RPMI8226 (cell line): ENCODE measurements at regions not wholly inside any gene's neighbourhood (a gene's known extent, or its start where the extent isn't known, plus 50 kb on each side); places are given as distances from the start of the nearest gene placed in this dataset.

Experiments
- DNase-seq: peaks from one replicate; pipeline ENCODE4 v3.0.0-alpha.2; 2015

- peak; percentile 67 for DNase-seq
Observed at GRCh38 chr12:34292736-34293625, 270.7 kb downstream of the ALG10 start.

DNA sequence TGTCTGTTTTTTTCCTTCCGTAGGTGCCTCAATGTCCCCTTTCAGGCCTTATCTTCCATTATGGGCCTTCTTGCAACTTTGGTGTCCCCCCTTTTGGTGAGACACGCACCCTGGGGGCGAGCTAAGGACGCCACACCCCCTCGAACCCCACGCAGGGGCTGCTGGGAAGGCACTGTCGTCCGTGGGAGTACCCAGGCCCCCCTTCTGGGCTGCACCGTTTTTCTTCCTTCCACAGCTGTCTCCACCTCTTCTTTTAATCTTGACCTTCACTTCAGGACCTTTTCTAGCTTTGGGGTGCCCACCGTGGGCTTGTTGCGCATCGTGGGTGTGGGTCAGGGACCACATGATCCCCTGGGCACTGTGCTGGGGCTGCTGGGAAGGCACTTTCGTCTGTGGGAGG lies 271.8 kb downstream of the ALG10 start:
- DNase-seq = no peak

GRCh38 chr12:34294671-34295365 lies 272.5 kb downstream of the ALG10 start:
- no peak for DNase-seq

DNA sequence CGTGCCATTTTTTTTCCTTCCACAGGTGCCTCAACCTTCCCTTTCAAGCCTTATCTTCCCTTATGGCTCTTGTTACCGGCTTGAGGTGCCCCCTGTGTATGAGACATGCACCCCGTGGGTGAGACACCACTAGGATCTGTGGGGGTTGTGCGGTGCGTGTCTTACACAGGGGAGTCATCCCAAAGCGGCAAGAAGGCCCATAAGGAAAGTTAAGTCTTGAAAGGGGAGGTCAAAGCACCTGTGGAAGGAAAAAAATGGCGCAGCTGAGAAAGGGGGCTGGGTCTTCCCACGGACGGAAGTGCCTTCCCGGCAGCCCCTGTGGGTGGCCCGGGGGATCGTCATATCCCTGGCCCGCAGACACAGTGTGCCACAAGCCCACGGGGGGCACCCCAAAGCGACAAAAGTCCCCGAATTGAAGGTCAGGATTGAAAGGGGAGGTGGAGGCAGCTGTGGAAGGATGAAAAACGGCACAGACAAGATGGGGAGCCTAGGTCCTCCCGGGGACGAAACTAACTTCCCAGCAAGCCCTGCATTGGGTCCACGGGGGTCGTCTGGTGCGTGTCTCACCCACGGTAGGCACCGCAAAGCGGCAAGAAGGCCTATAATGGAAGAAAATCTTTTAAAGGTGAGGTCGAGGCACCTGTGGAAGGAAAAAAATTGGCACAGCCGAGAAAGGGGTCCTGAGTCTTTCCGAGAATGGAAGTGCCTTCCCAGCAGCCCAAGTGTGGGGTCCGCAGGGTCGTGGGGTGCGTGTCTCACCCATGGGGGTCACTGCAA lies 273.3 kb downstream of the ALG10 start:
- no peak for DNase-seq

GRCh38 chr12:34296143-34297041 lies 274.1 kb downstream of the ALG10 start:
- no peak for DNase-seq

DNA sequence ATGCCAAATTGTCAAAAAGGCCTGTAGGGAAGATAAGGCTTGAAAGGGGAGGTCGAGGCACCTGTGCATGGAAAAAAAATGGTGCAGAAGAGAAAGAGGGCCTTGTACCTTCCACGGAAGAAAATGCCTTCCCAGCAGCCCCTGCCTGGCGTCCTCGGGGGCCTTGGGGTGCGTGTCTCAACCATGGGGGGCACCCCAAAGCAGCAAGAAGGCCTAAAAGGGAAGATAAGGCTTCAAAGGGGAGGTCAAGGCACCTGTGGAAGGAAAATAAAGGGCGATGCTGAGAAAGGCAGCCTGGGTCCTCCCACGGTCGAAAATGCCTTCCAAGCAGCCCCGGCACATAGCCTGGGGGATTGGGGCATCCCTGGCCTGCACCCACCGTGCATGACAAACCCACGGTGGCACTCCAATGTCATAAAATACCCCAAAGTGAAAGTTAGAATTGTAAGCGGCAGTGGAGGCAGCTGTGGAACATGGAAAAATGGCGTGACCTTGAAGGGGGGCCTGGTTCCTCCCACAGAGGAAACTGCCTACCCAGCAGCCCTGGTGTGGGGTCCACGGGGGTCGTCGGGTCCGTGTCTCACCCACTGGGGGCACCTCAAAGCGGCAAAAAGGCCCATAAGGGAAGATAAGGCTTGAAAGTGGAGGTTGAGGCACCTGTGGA lies 275.0 kb downstream of the ALG10 start:
- DNase-seq = no peak

DNA sequence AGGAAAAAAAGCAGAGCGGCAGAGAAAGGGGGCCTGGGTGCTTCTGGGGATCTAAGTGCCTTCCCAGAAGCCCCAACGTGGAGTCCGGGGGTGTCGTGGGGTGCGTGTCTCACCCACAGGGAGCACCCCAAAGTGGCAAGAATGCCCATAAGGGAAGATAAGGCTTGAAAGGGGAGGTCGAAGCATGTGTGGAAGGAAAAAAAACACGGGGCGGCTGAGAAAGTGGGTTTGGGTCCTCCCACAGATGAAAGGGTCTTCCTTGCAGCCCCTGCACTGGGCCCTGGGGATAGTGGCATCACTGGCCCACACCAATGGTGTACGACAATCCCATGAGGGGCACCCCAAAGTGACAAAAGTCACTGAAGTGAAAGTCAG lies 275.5 kb downstream of the ALG10 start:
- DNase-seq = no peak

GRCh38 chr12:34298176-34298970 lies 276.1 kb downstream of the ALG10 start:
- DNase-seq = no peak

- no peak for DNase-seq
Observed at GRCh38 chr12:34298971-34299801, 276.9 kb downstream of the ALG10 start.

GRCh38 chr12:34299802-34300193 lies 277.5 kb downstream of the ALG10 start:
- DNase-seq = no peak

- DNase-seq = no peak
Observed at GRCh38 chr12:34300376-34301250, 278.3 kb downstream of the ALG10 start.

GRCh38 chr12:34301251-34302130 lies 279.2 kb downstream of the ALG10 start:
- DNase-seq = no peak

- no peak for DNase-seq
Observed at GRCh38 chr12:34302131-34302885, 280.0 kb downstream of the ALG10 start.

GRCh38 chr12:34303091-34303870 lies 281.0 kb downstream of the ALG10 start:
- no peak for DNase-seq

- DNase-seq = no peak
Observed at GRCh38 chr12:34304001-34304400, 281.7 kb downstream of the ALG10 start.

- no peak for DNase-seq
Observed at GRCh38 chr12:34304546-34304945, 282.2 kb downstream of the ALG10 start.
